ENCODE measurements at regions not wholly inside any gene's neighbourhood (a gene's known extent, or its start where the extent isn't known, plus 50 kb on each side); places are given as distances from the start of the nearest gene placed in this dataset.

DNA sequence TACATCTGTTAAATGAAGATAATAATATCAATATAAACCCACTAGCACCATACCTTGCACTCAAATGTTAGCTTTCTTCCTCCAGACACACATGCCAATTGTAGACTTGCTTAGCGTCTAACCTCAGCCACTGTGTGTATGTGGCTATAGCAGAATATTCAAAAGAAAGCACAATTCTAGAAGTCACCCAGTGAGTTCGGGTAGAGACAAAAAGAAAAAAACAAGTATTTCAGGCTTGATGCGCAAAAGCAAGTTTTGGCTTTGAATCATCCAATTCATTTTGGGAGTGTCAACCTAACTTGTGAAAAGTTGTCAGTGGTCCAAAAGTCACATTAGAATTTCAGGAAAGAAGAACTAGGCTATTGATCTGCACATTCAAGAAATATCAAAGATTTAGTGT lies 167.4 kb downstream of the PRELID2 start:
- Histone ChIP-seq H3K27me3 (ENCODE audit: control insufficient read depth, insufficient read depth, low read length) (no peaks in the 10 kb centered on the region), H3K4me1 (ENCODE audit: control insufficient read depth, insufficient read depth, low read length) (no peaks in the 10 kb centered on the region), H3K27ac (ENCODE audit: low read length) (no peak overlapping the region), H3K9me3 (ENCODE audit: control insufficient read depth, insufficient read depth, low read depth, low read length) (no peaks in the 10 kb centered on the region), H3K36me3 (ENCODE audit: control insufficient read depth, insufficient read depth, low read length) (no peaks in the 10 kb centered on the region), H3K4me3 (ENCODE audit: low read depth in 2 of 2, low read length in 2 of 2) (no peak overlapping the region)
- no peak for ATAC-seq
- intact Hi-C loops (cut with micrococcal nuclease; ENCODE audit: unreplicated experiment), result no loop called here
- BruUV-seq (replicated peaks), result no TSS peak
- in situ Hi-C loops (cut with HindIII; ENCODE audit: low pct_unique_long_range_greater_than_20kb, low sequenced_read_pairs), result no loop called here
- no peak for DNase-seq (ENCODE audit: low read depth, low spot score)
- ChIA-PET POLR2A (no interaction called here), CTCF (no interaction called here)
- TF ChIP-seq, protein P1, sequence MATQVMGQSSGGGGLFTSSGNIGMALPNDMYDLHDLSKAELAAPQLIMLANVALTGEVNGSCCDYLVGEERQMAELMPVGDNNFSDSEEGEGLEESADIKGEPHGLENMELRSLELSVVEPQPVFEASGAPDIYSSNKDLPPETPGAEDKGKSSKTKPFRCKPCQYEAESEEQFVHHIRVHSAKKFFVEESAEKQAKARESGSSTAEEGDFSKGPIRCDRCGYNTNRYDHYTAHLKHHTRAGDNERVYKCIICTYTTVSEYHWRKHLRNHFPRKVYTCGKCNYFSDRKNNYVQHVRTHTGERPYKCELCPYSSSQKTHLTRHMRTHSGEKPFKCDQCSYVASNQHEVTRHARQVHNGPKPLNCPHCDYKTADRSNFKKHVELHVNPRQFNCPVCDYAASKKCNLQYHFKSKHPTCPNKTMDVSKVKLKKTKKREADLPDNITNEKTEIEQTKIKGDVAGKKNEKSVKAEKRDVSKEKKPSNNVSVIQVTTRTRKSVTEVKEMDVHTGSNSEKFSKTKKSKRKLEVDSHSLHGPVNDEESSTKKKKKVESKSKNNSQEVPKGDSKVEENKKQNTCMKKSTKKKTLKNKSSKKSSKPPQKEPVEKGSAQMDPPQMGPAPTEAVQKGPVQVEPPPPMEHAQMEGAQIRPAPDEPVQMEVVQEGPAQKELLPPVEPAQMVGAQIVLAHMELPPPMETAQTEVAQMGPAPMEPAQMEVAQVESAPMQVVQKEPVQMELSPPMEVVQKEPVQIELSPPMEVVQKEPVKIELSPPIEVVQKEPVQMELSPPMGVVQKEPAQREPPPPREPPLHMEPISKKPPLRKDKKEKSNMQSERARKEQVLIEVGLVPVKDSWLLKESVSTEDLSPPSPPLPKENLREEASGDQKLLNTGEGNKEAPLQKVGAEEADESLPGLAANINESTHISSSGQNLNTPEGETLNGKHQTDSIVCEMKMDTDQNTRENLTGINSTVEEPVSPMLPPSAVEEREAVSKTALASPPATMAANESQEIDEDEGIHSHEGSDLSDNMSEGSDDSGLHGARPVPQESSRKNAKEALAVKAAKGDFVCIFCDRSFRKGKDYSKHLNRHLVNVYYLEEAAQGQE (IDR thresholded peaks at IDR 0.05; ENCODE audit: insufficient read depth in 1 of 2, low read depth in 2 of 2, low read length in 1 of 2), result no peak
- TF ChIP-seq, protein P2, sequence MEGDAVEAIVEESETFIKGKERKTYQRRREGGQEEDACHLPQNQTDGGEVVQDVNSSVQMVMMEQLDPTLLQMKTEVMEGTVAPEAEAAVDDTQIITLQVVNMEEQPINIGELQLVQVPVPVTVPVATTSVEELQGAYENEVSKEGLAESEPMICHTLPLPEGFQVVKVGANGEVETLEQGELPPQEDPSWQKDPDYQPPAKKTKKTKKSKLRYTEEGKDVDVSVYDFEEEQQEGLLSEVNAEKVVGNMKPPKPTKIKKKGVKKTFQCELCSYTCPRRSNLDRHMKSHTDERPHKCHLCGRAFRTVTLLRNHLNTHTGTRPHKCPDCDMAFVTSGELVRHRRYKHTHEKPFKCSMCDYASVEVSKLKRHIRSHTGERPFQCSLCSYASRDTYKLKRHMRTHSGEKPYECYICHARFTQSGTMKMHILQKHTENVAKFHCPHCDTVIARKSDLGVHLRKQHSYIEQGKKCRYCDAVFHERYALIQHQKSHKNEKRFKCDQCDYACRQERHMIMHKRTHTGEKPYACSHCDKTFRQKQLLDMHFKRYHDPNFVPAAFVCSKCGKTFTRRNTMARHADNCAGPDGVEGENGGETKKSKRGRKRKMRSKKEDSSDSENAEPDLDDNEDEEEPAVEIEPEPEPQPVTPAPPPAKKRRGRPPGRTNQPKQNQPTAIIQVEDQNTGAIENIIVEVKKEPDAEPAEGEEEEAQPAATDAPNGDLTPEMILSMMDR (IDR thresholded peaks at IDR 0.05), result no peak
- TF ChIP-seq TCF7L2 (IDR thresholded peaks at IDR 0.05; ENCODE audit: low read depth, low read length) (no peak), SIN3A (IDR thresholded peaks at IDR 0.05; ENCODE audit: borderline replicate concordance, insufficient read depth, low read depth, low read length) (no peak), POLR2AphosphoS5 (IDR thresholded peaks at IDR 0.05; ENCODE audit: low read depth, low read length) (no peak)

DNA sequence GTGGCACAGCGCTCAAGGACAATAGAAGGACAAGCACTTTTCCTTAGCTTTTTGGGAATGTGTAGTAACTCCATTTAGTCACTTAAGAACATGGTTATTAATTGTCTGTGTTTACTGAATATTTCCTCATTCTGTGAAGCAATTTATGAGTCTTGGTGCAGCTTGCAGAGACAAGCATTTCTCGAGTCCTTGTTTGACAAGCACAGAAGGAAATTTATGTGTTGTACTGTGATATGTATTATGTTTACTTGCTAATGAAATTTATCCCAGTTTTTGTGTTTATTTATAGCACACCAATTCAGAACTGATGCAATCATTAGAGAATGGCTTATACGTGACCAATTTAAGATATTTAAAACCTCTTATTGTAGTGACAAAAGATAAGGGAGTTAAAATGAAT lies 168.6 kb downstream of the PRELID2 start:
- DNase-seq (ENCODE audit: low read depth, low spot score) (no peak), ATAC-seq (no peak)
- TF ChIP-seq, protein P2 (IDR thresholded peaks at IDR 0.05), result no peak
- TF ChIP-seq SIN3A (IDR thresholded peaks at IDR 0.05; ENCODE audit: borderline replicate concordance, insufficient read depth, low read depth, low read length) (no peak), TCF7L2 (IDR thresholded peaks at IDR 0.05; ENCODE audit: low read depth, low read length) (no peak), POLR2AphosphoS5 (IDR thresholded peaks at IDR 0.05; ENCODE audit: low read depth, low read length) (no peak)
- TF ChIP-seq, protein P1 (IDR thresholded peaks at IDR 0.05; ENCODE audit: insufficient read depth in 1 of 2, low read depth in 2 of 2, low read length in 1 of 2), result no peak
- no peaks in the 10 kb centered on the region for H3K4me1 ChIP-seq (ENCODE audit: control insufficient read depth, insufficient read depth, low read length)
- H3K36me3 ChIP-seq (ENCODE audit: control insufficient read depth, insufficient read depth, low read length), result no peaks in the 10 kb centered on the region
- BruUV-seq (replicated peaks), result no TSS peak
- H3K27ac ChIP-seq (ENCODE audit: low read length), result no peak overlapping the region
- in situ Hi-C loops (cut with HindIII; ENCODE audit: low pct_unique_long_range_greater_than_20kb, low sequenced_read_pairs), result no loop called here
- no peaks in the 10 kb centered on the region for H3K9me3 ChIP-seq (ENCODE audit: control insufficient read depth, insufficient read depth, low read depth, low read length)
- CTCF ChIA-PET, result no interaction called here
- POLR2A ChIA-PET, result no interaction called here
- no peaks in the 10 kb centered on the region for H3K27me3 ChIP-seq (ENCODE audit: control insufficient read depth, insufficient read depth, low read length)
- H3K4me3 ChIP-seq (ENCODE audit: low read depth in 2 of 2, low read length in 2 of 2), result no peak overlapping the region
- intact Hi-C loops (cut with micrococcal nuclease; ENCODE audit: unreplicated experiment), result no loop called here
